Subcutaneous abdominal adipose tissue (tissue), 5 donors: ENCODE measurements at regions not wholly inside any gene's neighbourhood (a gene's known extent, or its start where the extent isn't known, plus 50 kb on each side); places are given as distances from the start of the nearest gene placed in this dataset.

Experiments
- H3K27ac ChIP-seq: one replicate; pipeline ENCODE4 v1.7.0; 2013; ENCODE audit warnings: low read depth, mild to moderate bottlenecking, inconsistent platforms, low read length, moderate library complexity
- H3K27me3 ChIP-seq, 5 donors: one replicate each; pipeline ENCODE4 v1.7.0; 2013; ENCODE audit warnings: low read length in 5 of 5, inconsistent platforms in 1 of 5; ENCODE audit not compliant: control insufficient read depth in 5 of 5, insufficient read depth in 4 of 5
- H3K36me3 ChIP-seq, 5 donors: one replicate each; pipeline ENCODE4 v1.7.0; 2013; ENCODE audit warnings: low read length in 5 of 5; ENCODE audit not compliant: control insufficient read depth in 5 of 5, insufficient read depth in 5 of 5
- H3K4me1 ChIP-seq, 5 donors: one replicate each; pipeline ENCODE4 v1.7.0; 2013; ENCODE audit warnings: low read length in 5 of 5, mild to moderate bottlenecking in 3 of 5, moderate library complexity in 1 of 5; ENCODE audit not compliant: control insufficient read depth in 5 of 5, insufficient read depth in 5 of 5
- H3K4me3 ChIP-seq, 5 donors: one replicate each; pipeline ENCODE4 v1.7.0; 2013; ENCODE audit warnings: low read length in 5 of 5, low read depth in 1 of 5
- H3K9ac ChIP-seq, 5 donors: one replicate each; pipeline ENCODE4 v1.7.0; 2013; ENCODE audit warnings: low read length in 5 of 5, mild to moderate bottlenecking in 4 of 5, moderate library complexity in 3 of 5
- H3K9me3 ChIP-seq, 5 donors: one replicate each; pipeline ENCODE4 v1.7.0; 2013; ENCODE audit warnings: low read length in 5 of 5; ENCODE audit not compliant: control insufficient read depth in 5 of 5
- donor health status: healthy.
- donor health status: healthy.
- donor health status: healthy.
- donor health status: healthy.
- donor health status: healthy.

- H3K36me3 ChIP-seq: no peaks in the 10 kb centered on the region
- H3K9ac ChIP-seq: no peak overlapping the region
- H3K4me3 ChIP-seq: no peak overlapping the region
- no peaks in the 10 kb centered on the region for H3K9me3 ChIP-seq
- no peak overlapping the region for H3K27ac ChIP-seq
- peaks cover 0 to 4% (median 2%) of the 10 kb centered on the region in 5 donors for H3K27me3 ChIP-seq
- H3K4me1 ChIP-seq: peaks cover 0 to 7% (median 4%) of the 10 kb centered on the region in 5 donors
Measured at GRCh38 chr20:20895537-20895936, 183.1 kb upstream of the RALGAPA2 start.

GRCh38 chr20:20894753-20895152 is 182.3 kb upstream of the RALGAPA2 start:
- peaks cover 0 to 7% (median 4%) of the 10 kb centered on the region in 5 donors for H3K4me1 ChIP-seq
- H3K36me3 ChIP-seq: no peaks in the 10 kb centered on the region
- H3K27ac ChIP-seq: no peak overlapping the region
- no peak overlapping the region for H3K9ac ChIP-seq
- H3K9me3 ChIP-seq: no peaks in the 10 kb centered on the region
- peaks cover 0 to 4% (median 2%) of the 10 kb centered on the region in 5 donors for H3K27me3 ChIP-seq
- no peak overlapping the region for H3K4me3 ChIP-seq

- no peak overlapping the region for H3K9ac ChIP-seq
- H3K36me3 ChIP-seq: no peaks in the 10 kb centered on the region
- H3K4me1 ChIP-seq: peaks cover 0 to 7% (median 4%) of the 10 kb centered on the region in 5 donors
- H3K9me3 ChIP-seq: no peaks in the 10 kb centered on the region
- no peak overlapping the region for H3K27ac ChIP-seq
- H3K4me3 ChIP-seq: no peak overlapping the region
- peaks cover 0 to 4% (median 3%) of the 10 kb centered on the region in 5 donors for H3K27me3 ChIP-seq
Measured at GRCh38 chr20:20894280-20894679, 181.8 kb upstream of the RALGAPA2 start.

GRCh38 chr20:20892328-20892727 is 179.9 kb upstream of the RALGAPA2 start:
- no peak overlapping the region for H3K9ac ChIP-seq
- H3K36me3 ChIP-seq: no peaks in the 10 kb centered on the region
- H3K4me1 ChIP-seq: peaks cover 0 to 7% (median 4%) of the 10 kb centered on the region in 5 donors
- peaks cover 2 to 11% (median 6%) of the 10 kb centered on the region in 5 donors for H3K27me3 ChIP-seq
- no peak overlapping the region for H3K4me3 ChIP-seq
- H3K9me3 ChIP-seq: no peaks in the 10 kb centered on the region
- no peak overlapping the region for H3K27ac ChIP-seq

GRCh38 chr20:20890751-20891150 is 178.3 kb upstream of the RALGAPA2 start:
- no peak overlapping the region for H3K27ac ChIP-seq
- H3K4me1 ChIP-seq: peaks cover 0 to 7% (median 4%) of the 10 kb centered on the region in 5 donors
- no peak overlapping the region for H3K4me3 ChIP-seq
- no peak overlapping the region for H3K9ac ChIP-seq
- H3K9me3 ChIP-seq: no peaks in the 10 kb centered on the region
- no peaks in the 10 kb centered on the region for H3K36me3 ChIP-seq
- peaks cover 2 to 11% (median 6%) of the 10 kb centered on the region in 5 donors for H3K27me3 ChIP-seq

- H3K9ac ChIP-seq: no peak overlapping the region
- no peak overlapping the region for H3K27ac ChIP-seq
- no peaks in the 10 kb centered on the region for H3K4me1 ChIP-seq
- H3K4me3 ChIP-seq: no peak overlapping the region
- no peaks in the 10 kb centered on the region for H3K9me3 ChIP-seq
- peaks cover 2 to 11% (median 6%) of the 10 kb centered on the region in 5 donors for H3K27me3 ChIP-seq
- no peaks in the 10 kb centered on the region for H3K36me3 ChIP-seq
Measured at GRCh38 chr20:20888936-20889335, 176.5 kb upstream of the RALGAPA2 start.

- Histone ChIP-seq H3K9me3 (no peaks in the 10 kb centered on the region), H3K27me3 (peaks cover 2 to 11% (median 6%) of the 10 kb centered on the region in 5 donors), H3K36me3 (no peaks in the 10 kb centered on the region), H3K27ac (no peak overlapping the region), H3K9ac (no peak overlapping the region), H3K4me3 (no peak overlapping the region), H3K4me1 (no peaks in the 10 kb centered on the region)
Measured at GRCh38 chr20:20888266-20888656, 175.8 kb upstream of the RALGAPA2 start.

GRCh38 chr20:20887593-20888265 is 175.3 kb upstream of the RALGAPA2 start:
- H3K4me3 ChIP-seq: no peak overlapping the region
- peaks cover 2 to 11% (median 6%) of the 10 kb centered on the region in 5 donors for H3K27me3 ChIP-seq
- no peaks in the 10 kb centered on the region for H3K4me1 ChIP-seq
- no peak overlapping the region for H3K9ac ChIP-seq
- H3K9me3 ChIP-seq: no peaks in the 10 kb centered on the region
- no peaks in the 10 kb centered on the region for H3K36me3 ChIP-seq
- H3K27ac ChIP-seq: no peak overlapping the region

GRCh38 chr20:20881808-20882207 is 169.4 kb upstream of the RALGAPA2 start:
- Histone ChIP-seq H3K36me3 (no peaks in the 10 kb centered on the region), H3K4me1 (no peaks in the 10 kb centered on the region), H3K27ac (no peak overlapping the region), H3K27me3 (peaks cover 0 to 4% (median 0%) of the 10 kb centered on the region in 5 donors), H3K4me3 (no peak overlapping the region), H3K9me3 (no peaks in the 10 kb centered on the region), H3K9ac (no peak overlapping the region)

GRCh38 chr20:20877079-20877478 is 164.6 kb upstream of the RALGAPA2 start:
- Histone ChIP-seq H3K27me3 (peaks cover 0 to 4% (median 0%) of the 10 kb centered on the region in 5 donors), H3K9ac (no peak overlapping the region), H3K36me3 (no peaks in the 10 kb centered on the region), H3K9me3 (no peaks in the 10 kb centered on the region), H3K4me1 (no peaks in the 10 kb centered on the region), H3K4me3 (no peak overlapping the region), H3K27ac (no peak overlapping the region)
